ENCODE measurements at regions not wholly inside any gene's neighbourhood (a gene's known extent, or its start where the extent isn't known, plus 50 kb on each side); places are given as distances from the start of the nearest gene placed in this dataset.

GRCh38 chr21:16870103-16870502 lies 642.7 kb upstream of the CXADR start:
- no peak for DNase-seq

DNA sequence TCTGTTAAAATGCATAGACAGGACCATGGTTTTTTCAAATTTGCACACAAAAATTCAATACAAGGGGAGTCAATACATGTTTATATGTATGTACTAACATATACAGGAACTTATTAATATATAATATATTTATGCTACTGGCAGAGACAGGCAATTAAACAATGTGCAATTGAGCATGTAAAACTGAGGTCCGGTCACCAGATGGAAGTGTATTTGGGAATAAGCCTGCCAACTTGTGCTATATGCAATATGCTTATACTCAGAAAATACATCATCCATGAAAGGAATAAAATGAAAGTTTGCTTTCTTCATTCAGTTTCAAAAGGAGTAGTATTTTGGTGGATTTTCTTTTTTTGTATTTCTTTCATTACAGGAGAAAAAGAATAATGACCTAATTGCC lies 640.2 kb upstream of the CXADR start:
- no peak for DNase-seq

DNA sequence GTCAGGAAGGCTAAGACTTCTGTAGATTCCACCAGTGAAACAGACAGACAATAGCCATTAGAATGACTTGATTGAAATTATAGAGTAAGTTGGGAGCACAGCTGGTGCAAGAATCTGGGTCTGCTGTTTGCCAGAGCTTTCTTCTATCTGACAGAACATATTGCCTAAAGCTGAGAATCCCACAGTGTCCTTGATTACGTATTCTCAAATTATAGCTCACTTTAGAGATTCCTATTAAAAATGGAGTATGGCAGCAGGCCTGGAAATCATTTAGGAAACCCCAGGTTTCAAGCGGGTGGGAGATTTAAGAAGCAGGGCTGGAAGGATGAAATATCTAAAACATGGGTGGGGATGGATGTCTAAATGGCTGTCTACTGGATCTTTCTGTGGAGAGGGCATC lies 639.7 kb upstream of the CXADR start:
- no peak for DNase-seq

- no peak for DNase-seq
These were observed 639.2 kb upstream of the CXADR start for GRCh38 chr21:16873596-16873995.

DNA sequence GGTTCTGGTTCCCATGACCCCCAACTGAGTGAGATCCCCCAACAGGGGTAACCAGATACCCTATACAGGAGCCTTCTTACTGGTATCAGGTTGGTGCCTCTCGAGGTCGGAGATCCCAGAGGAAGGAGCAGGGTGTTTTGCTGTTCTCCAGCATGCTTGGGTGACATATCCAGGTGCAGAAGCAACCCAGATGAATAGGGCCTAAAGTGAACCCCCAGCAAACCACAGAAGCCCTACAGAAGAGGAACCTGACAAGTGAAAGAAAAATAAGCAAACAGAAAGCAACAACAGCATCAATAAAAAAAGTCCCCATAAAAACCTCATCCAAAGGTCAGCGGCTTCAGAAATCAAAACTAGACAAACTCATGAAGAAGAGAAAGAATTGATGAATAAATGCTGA lies 633.4 kb upstream of the CXADR start:
- DNase-seq = no peak

- no peak for DNase-seq
These were observed 621.0 kb upstream of the CXADR start for GRCh38 chr21:16891821-16892220.

GRCh38 chr21:16900685-16901084 lies 612.2 kb upstream of the CXADR start:
- no peak for DNase-seq

GRCh38 chr21:16908077-16908476 lies 604.8 kb upstream of the CXADR start:
- DNase-seq = no peak

DNA sequence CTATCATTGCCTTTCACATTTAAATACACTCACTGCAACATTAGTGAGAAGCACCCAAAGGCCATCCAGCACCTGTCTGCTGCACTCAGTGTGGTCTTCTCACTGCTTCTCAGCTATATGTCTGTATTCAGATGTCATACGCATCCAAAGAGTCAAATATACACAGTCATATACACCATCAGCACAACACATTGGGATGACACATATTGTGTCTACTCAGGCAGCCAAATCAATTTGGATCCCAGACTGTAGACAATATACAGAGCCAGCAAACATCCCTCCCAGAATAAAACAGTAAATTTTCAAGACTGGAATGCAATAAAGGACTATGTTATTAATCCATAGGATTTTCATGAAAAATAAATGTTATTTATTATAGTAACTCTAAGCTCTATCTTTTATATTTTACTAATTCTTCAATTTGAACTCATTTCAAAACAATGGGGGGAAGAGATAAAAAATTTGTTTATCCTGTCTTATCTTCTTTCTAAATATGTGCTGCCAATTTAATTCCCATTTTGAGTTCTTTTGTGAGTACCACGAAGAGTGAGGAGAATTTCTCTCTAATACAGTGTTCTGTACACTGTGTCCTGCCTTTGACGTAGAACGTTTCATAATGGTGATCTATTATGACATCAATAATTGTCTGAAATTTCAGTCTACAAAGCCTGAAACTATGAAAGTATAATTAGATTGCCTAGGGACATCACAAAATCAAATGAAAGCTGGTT lies 602.2 kb upstream of the CXADR start:
- no peak for DNase-seq

DNA sequence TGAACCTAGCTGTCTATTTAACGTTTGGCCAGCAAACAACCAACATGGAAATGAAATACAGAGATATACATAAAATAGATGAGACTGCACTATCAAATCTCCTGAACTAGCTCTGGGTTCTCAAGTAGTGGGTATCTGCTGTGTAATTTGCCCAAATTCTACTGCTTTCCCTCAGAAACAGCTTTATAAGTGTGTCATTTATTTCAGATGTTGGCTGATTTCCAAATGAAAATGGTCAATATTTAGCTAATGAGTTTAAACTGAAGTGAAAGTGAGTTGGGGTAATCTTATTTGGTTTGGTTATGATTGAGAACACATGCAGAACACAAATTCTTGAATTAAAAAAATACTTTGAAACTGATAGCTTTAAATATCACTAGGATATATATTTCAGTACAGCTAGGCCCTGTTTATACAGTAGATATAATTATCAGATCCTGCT lies 601.7 kb upstream of the CXADR start:
- DNase-seq = no peak

GRCh38 chr21:16912075-16912474 lies 600.8 kb upstream of the CXADR start:
- DNase-seq = no peak

GRCh38 chr21:16913010-16913409 lies 599.8 kb upstream of the CXADR start:
- no peak for DNase-seq

DNA sequence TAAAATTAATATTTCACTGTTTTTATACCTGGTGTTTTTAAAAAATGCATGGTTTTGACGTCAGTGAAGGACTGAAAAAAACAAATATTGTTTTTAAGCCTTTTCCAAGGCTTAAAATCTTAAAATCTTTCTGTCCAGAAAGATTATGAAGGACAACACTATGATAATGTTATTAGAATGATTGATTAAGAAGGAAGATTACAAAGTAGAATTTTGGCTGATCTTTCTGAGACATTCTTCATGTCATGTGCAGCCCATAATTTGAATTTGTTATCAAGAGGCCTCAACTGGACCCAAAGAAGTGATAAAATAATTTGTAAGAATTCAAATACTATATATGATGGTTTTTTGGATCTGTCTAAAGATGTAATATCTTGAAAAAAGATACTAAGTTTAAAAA lies 584.4 kb upstream of the CXADR start:
- no peak for DNase-seq

- DNase-seq = no peak
These were observed 580.5 kb upstream of the CXADR start for GRCh38 chr21:16932314-16932713.

- DNase-seq = no peak
These were observed 570.1 kb upstream of the CXADR start for GRCh38 chr21:16942703-16943102.

GRCh38 chr21:16943231-16943630 lies 569.6 kb upstream of the CXADR start:
- DNase-seq = no peak

- DNase-seq = no peak
These were observed 567.3 kb upstream of the CXADR start for GRCh38 chr21:16945580-16945979.

DNA sequence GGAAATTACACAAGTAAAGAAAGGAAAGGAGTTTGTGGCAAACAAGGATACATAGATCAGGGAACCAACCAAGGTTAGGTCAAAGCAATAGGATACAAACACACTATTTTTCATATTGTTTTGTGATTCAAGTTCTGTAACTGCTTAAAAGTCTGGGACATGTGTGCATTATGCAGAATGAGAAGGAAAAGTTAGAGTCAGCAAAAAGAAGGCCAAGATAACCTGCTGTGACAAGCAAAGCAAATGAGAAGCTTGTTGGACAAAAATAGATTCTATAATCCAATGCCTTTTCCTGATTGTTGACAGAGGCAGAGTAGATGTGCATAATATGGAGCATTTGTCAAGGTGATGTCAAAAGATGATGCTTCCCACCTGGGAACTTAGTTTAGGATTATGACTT lies 556.0 kb upstream of the CXADR start:
- no peak for DNase-seq

DNA sequence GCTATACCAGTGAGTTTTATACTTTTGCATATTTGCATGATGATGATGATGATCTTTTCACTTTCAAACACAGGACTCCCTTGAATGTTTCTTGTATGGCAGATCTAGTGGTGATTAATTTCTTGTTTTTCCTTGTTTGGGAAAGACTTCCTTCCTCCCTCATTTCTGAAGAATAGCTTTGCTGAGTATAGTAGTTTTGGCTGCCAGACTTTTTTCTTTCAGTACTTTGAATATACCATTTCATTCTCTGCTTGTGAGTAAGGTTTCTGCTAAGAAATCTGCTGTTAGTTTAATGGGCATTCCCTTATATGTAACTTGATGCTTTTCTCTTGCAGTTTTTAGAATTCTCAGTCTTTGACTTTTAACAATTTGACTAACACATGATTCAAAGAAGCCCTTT lies 547.4 kb upstream of the CXADR start:
- DNase-seq = no peak

DNA sequence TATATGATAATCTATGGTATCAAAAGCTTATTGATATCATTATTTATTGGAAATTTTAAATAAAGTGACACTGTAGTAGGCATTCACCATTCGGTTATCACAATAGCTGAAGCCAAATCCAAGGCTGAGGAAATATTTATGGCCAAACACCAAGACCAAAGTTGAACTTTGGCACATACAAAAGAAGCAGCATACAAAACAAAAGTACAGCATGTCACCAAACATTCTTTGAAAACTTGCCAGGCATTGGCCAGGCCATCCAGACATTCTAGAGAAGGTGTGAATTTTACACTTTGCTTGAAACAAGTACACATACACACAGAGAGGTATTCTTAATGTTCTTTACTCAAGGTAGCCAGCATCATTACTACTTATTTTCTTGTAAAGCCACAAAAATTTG lies 544.4 kb upstream of the CXADR start:
- no peak for DNase-seq

DNA sequence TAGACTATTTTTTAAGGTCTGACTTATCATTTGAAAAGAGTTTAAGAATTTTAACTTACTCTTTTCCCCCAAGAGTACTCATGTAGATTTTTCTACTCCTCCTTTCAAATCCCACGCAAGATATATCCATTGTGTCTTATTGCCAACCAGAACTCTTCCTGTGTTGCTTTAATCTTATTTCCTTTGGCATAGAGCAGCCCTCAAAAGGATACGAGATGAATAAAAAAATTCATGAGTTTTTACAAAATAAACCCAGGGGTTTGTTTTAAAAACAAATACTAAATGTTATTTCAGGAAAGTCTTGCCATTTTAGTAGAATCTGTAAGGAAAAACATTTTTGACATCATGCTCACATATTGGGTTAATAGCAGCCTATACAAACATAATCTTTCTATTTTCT lies 543.2 kb upstream of the CXADR start:
- DNase-seq = no peak

DNA sequence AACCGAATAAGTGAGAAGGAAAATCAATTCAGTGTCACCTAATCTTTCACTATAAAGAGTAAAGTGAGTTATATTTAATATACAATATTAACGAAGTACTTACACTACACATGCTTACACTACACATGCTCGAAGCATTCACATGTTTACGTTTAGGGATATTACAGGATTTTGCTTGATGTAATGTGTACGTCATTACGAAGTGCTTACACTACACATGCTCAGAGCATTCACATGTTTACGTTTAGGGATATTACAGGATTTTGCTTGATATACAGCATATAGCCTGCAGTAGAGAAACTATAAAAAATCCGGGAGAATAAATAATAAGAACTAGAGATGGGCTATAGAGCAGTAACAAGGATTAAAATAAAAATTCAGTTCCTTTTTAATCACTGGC lies 538.8 kb upstream of the CXADR start:
- DNase-seq = no peak

DNA sequence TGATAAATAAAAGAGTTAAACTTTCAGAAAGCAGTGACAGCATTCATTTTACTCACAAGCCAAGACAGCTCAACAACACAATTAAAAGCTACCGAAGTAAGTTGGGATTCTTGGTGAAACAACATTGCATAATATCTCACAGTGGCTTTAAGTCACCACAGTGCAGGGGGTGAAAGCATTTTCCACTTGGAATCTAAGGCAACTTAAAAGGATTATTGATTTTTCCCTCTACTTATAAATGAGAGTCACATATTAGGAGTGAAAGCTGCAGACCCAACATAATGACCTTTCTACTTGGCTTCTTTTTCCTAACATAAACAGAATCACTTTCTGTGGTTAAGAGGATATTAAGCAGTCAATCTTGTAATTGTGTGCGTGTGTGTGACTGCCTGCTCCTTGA lies 536.6 kb upstream of the CXADR start:
- no peak for DNase-seq

- no peak for DNase-seq
These were observed 534.4 kb upstream of the CXADR start for GRCh38 chr21:16978309-16978895.

DNA sequence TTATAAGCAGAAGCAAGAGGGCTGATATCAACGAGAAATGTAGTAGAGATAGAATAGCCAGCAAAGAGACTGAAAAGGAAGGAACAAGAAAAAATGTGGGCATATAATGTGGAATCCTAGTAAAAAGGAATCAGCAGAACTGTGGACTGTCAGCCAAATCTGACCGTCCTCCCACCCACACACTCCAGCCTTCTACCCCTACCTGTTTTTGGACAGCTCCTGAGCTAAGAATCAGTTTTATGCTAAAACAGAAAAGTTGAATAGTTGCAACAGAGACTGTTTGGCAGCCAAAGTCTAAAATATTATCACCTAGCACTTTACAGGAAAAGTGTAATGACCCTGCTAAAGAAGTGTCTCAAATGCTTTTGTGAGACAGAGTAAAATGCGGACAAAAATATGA lies 533.3 kb upstream of the CXADR start:
- no peak for DNase-seq
